SK-N-MC (cell line): ENCODE measurements at regions not wholly inside any gene's neighbourhood (a gene's known extent, or its start where the extent isn't known, plus 50 kb on each side); places are given as distances from the start of the nearest gene placed in this dataset.

Experiments used
- EZH2 ChIP-seq: fragments of 200-600 bp; sonication (generic); IDR thresholded peaks from one replicate; pipeline ENCODE4 v1.6.1; 2017; ENCODE audit warnings: antibody characterized with exemption
- POLR2AphosphoS5 ChIP-seq: IDR thresholded peaks from 2 replicates; pipeline ENCODE4 v1.6.1; 2012; ENCODE audit warnings: mild to moderate bottlenecking, low read depth, low read length, borderline replicate concordance

DNA sequence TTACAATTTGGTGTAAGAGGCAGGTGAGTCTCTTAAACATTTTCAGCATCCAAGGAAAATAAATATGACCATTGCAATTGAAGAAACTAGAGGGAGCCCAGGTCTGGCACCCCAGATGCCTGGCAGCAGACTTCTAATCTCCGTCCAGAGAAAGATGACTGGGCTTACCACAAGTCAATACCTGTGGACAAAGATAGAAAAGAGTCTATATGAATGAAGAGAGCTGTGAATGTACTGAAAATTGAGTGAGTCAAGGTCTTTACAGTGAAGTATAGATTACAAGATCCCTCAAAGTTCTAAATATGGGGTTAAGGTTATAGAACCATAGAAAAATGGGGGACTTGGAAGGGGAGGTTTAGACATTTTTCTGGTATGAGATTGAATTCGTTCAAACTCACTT lies 827.4 kb upstream of the NR2F2 start:
- TF ChIP-seq EZH2 = no peak
- no peak for TF ChIP-seq POLR2AphosphoS5
